ENCODE measurements at regions not wholly inside any gene's neighbourhood (a gene's known extent, or its start where the extent isn't known, plus 50 kb on each side); places are given as distances from the start of the nearest gene placed in this dataset.

GRCh38 chr16:48899500-48899899, 289.5 kb upstream of the N4BP1 start:
- no peak for DNase-seq (ENCODE audit: low read depth in 2 of 2)

GRCh38 chr16:48897698-48898205, 287.8 kb upstream of the N4BP1 start:
- no peak for DNase-seq (ENCODE audit: low read depth in 2 of 2)

- no peak for DNase-seq (ENCODE audit: low read depth in 2 of 2)
These were observed 285.2 kb upstream of the N4BP1 start for GRCh38 chr16:48895142-48895541.

GRCh38 chr16:48892893-48893292, 282.9 kb upstream of the N4BP1 start:
- no peak for DNase-seq (ENCODE audit: low read depth in 2 of 2)

- no peak for DNase-seq (ENCODE audit: low read depth in 2 of 2)
These were observed 277.7 kb upstream of the N4BP1 start for GRCh38 chr16:48887646-48888210.

GRCh38 chr16:48885471-48885870, 275.5 kb upstream of the N4BP1 start:
- no peak for DNase-seq (ENCODE audit: low read depth in 2 of 2)

- no peak for DNase-seq (ENCODE audit: low read depth in 2 of 2)
These were observed 271.3 kb upstream of the N4BP1 start for GRCh38 chr16:48881272-48881671.

- DNase-seq (ENCODE audit: low read depth in 2 of 2): no peak
These were observed 269.5 kb upstream of the N4BP1 start for GRCh38 chr16:48879223-48880122.

DNA sequence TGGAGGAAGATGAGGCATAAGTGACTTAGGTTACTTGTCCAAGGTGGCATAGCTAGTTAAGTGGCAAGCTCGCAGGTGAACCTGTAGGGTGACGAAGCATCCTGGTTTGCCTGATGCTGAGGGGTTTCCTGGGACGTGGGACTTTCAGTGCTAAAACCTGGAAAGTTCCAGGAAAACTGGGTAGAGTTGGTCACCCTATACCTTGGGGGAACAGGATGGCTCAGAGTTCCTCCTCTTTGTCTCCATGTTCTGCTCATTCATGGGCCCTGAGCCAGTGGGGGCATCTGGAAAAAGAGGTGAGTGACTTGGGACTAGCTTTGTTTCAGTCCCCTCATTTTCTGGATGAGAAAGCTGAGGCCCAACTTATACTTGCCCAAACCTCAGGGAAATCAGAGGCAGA, 268.0 kb upstream of the N4BP1 start:
- DNase-seq (ENCODE audit: low read depth in 2 of 2): no peak

GRCh38 chr16:48870141-48870540, 260.2 kb upstream of the N4BP1 start:
- DNase-seq (ENCODE audit: low read depth in 2 of 2): no peak

- no peak for DNase-seq (ENCODE audit: low read depth in 2 of 2)
These were observed 255.5 kb upstream of the N4BP1 start for GRCh38 chr16:48865520-48865919.

DNA sequence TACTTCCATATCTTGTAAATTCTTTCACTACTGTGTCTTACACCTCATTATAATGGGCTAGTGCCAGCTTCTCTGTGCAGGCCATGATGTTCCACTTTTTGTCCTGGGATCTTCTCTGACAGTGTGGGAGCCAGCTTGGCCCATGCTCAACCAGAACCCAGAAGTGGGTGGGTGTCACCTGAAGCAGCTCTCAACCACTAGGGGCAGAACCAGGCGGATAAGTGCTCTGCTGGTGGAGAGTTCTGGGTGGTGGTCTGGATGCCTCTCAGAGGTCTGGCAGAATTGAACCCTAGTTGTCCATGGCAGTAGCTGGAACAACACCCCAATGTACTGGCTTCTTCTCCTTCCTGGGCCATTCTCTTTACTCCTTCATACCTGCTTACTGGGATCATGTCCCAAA, 254.1 kb upstream of the N4BP1 start:
- DNase-seq (ENCODE audit: low read depth in 2 of 2): no peak

DNA sequence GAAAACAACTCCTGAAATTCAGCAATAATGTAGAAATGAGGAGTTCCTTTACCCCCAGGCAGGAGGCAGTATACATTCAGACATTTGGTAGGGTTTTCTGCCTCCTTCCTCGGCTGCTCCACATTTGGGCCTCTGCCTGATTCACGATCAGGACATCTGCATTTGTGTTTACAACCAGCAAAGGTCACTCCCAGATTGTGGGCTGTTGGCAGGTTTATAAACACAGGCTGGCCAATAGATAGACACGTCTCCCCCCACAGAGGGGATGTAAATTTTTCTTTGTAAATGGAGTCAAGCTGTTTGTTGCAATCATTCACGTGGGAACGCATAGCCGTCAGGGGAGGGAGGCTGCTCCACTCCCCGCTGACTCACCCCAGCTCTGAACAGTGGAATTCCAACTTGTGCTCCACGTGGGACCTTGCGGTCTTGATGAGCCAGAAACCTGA, 252.1 kb upstream of the N4BP1 start:
- no peak for DNase-seq (ENCODE audit: low read depth in 2 of 2)

GRCh38 chr16:48860341-48860740, 250.4 kb upstream of the N4BP1 start:
- no peak for DNase-seq (ENCODE audit: low read depth in 2 of 2)

DNA sequence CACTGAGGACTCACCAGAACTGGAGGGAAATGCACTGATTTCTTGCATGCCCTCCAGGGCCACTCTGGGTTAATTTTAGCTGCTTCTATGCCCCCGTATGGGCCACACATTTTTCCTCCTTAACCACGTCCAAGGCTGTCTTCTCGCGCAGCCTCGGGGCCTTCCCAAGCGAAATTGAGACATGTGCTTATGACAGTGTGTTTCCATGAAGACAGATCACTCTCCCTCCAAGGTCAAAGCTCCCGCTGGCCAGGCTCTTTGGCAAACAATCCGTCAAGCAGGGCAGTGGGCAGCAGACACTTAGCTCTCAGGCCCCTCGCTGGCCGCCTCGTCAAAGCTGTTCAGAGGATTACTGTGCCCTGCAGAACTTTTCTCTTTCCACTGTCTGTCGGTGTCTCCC, 243.0 kb upstream of the N4BP1 start:
- no peak for DNase-seq (ENCODE audit: low read depth in 2 of 2)

GRCh38 chr16:48852458-48852857, 242.5 kb upstream of the N4BP1 start:
- DNase-seq (ENCODE audit: low read depth in 2 of 2): no peak

- DNase-seq (ENCODE audit: low read depth in 2 of 2): no peak
These were observed 240.3 kb upstream of the N4BP1 start for GRCh38 chr16:48850097-48850770.

- no peak for DNase-seq (ENCODE audit: low read depth in 2 of 2)
These were observed 236.3 kb upstream of the N4BP1 start for GRCh38 chr16:48846277-48846676.

DNA sequence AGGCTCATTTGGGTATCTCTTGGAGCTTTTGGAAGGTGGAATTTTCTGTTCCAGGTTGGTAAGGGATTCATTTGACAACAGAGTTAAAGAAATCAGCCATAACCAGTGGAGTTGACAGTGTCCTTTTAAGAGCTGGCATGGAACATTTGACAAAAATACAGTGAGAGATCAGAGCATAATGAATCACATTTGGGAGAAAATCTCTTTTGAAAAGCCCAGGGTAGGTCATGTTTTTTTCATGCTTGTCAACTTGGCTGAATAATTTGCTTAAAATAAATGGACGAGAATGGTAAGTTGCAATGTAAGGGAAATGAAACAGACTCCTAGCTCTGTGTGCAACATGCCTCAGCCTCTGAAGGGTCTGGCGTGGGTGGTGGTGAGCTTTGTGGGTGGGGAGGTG, 235.3 kb upstream of the N4BP1 start:
- DNase-seq (ENCODE audit: low read depth in 2 of 2): no peak

DNA sequence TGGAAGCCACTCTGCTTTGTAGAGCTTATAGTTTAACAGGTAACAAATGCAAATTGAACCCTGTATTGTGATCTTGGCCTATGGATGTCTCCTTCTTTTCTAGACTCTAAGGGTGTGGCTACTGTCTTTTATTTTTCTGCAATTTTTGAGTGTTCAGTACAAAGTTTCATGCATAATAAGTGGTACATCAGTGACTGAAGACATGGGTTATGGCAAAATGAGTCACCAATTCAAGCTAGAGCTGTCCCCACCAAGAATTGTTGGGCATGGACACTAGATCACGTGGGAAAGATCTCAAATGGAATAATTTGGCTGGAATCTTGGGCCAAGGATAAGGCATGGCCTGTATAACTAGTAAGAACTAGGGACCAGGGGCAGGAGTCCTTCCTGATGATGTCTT, 228.4 kb upstream of the N4BP1 start:
- DNase-seq (ENCODE audit: low read depth in 2 of 2): no peak

DNA sequence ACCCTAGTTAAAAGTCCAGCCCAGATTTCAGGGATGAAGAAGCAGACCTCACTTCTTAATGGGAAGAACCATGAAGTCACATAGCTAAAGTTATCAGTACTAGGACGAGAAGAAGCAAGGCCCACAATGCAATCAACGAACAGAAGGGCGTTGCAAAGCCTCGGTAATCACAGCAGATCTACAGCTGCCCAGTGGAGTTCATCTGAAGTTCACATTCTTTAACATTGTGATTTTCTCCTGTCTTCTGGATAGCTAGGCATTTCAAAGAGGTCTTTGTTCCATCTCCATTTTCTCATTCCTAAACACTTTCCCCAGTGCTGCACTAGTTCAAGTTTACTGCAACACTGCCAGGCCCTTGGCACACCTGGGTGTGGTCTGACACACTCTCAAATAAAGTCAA, 226.7 kb upstream of the N4BP1 start:
- no peak for DNase-seq (ENCODE audit: low read depth in 2 of 2)

GRCh38 chr16:48836067-48836466, 226.1 kb upstream of the N4BP1 start:
- DNase-seq (ENCODE audit: low read depth in 2 of 2): no peak
